Liver (tissue), 8 donors: ENCODE measurements at regions not wholly inside any gene's neighbourhood (a gene's known extent, or its start where the extent isn't known, plus 50 kb on each side); places are given as distances from the start of the nearest gene placed in this dataset.

Experiments used
- DNase-seq: peaks from one replicate; pipeline ENCODE4 v3.0.0-alpha.2; 2017; ENCODE audit warnings: low spot score
- H3K27ac ChIP-seq, 2 donors: one replicate each; pipeline ENCODE4 v1.7.0; 2013; ENCODE audit warnings: inconsistent platforms in 2 of 2, low read length in 2 of 2, control low read depth in 1 of 2, low read depth in 1 of 2, mild to moderate bottlenecking in 1 of 2
- H3K27me3 ChIP-seq, 4 donors: one replicate each; pipeline versions ENCODE4 v1.6.1 to v1.7.0; 2013; ENCODE audit warnings: low read length in 3 of 4, inconsistent platforms in 1 of 4, mild to moderate bottlenecking in 1 of 4, moderate library complexity in 1 of 4; ENCODE audit not compliant: control insufficient read depth in 4 of 4, insufficient read depth in 4 of 4
- H3K36me3 ChIP-seq, 4 donors: one replicate each; pipeline versions ENCODE4 v1.6.1 to v1.7.0; 2013; ENCODE audit warnings: low read length in 3 of 4, mild to moderate bottlenecking in 3 of 4, low read depth in 1 of 4, moderate library complexity in 1 of 4; ENCODE audit not compliant: control insufficient read depth in 4 of 4, insufficient read depth in 3 of 4
- H3K4me1 ChIP-seq, 4 donors: one replicate each; pipeline versions ENCODE4 v1.6.1 to v1.7.0; 2013; ENCODE audit warnings: low read length in 3 of 4, mild to moderate bottlenecking in 3 of 4, moderate library complexity in 1 of 4; ENCODE audit not compliant: control insufficient read depth in 4 of 4, insufficient read depth in 4 of 4
- H3K4me3 ChIP-seq, 3 donors: one replicate each; pipeline versions ENCODE4 v1.6.1 to v1.7.0; 2013; ENCODE audit warnings: low read length in 3 of 3, control low read depth in 1 of 3, low read depth in 1 of 3, mild to moderate bottlenecking in 1 of 3
- H3K9ac ChIP-seq, 2 donors: one replicate each; pipeline ENCODE4 v1.7.0; 2013; ENCODE audit warnings: low read length in 2 of 2, mild to moderate bottlenecking in 2 of 2, moderate library complexity in 2 of 2, control low read depth in 1 of 2, low read depth in 1 of 2
- H3K9me3 ChIP-seq, 4 donors: one replicate each; pipeline versions ENCODE4 v1.6.1 to v1.7.0; 2013; ENCODE audit warnings: low read length in 3 of 4; ENCODE audit not compliant: control insufficient read depth in 4 of 4
- ATF3 ChIP-seq: IDR thresholded peaks from 2 replicates; pipeline ENCODE4 v1.6.1; 2016; ENCODE audit warnings: antibody characterized with exemption
- CTCF ChIP-seq: fragments of 150-350 bp; IDR thresholded peaks from 2 replicates; pipeline ENCODE4 v1.5.1; 2017; ENCODE audit warnings: improper control_type of control experiment, low read depth, low read length; ENCODE audit not compliant: missing input control
- EGR1 ChIP-seq, 2 donors: IDR thresholded peaks; 2 replicates each; pipeline ENCODE4 v1.6.1; 2016 to 2018; ENCODE audit warnings: antibody characterized with exemption in 2 of 2, low read depth in 2 of 2
- FOXA1 ChIP-seq: IDR thresholded peaks from 2 replicates; pipeline ENCODE4 v1.6.1; 2016; ENCODE audit warnings: antibody characterized with exemption
- FOXA2 ChIP-seq: IDR thresholded peaks from 2 replicates; pipeline ENCODE4 v1.6.1; 2016; ENCODE audit warnings: antibody characterized with exemption
- GABPA ChIP-seq, 2 donors: IDR thresholded peaks in 1 of 2; conservative IDR thresholded peaks in 1 of 2; 2 replicates each; pipeline ENCODE4 v1.6.1; 2016; ENCODE audit warnings: antibody characterized with exemption in 2 of 2, mild to moderate bottlenecking in 1 of 2, moderate library complexity in 1 of 2
- HNF4A ChIP-seq, 2 donors: conservative IDR thresholded peaks; 2 replicates each; pipeline ENCODE4 v1.6.1; 2016; ENCODE audit warnings: antibody characterized with exemption in 2 of 2, mild to moderate bottlenecking in 2 of 2
- JUND ChIP-seq, 2 donors: IDR thresholded peaks; 2 replicates each; pipeline ENCODE4 v1.6.1; 2016; ENCODE audit warnings: antibody characterized with exemption in 2 of 2
- MAX ChIP-seq: IDR thresholded peaks from 2 replicates; pipeline ENCODE4 v1.6.1; 2016; ENCODE audit warnings: antibody characterized with exemption
- NR2F2 ChIP-seq: IDR thresholded peaks from 2 replicates; pipeline ENCODE4 v1.6.1; 2016; ENCODE audit warnings: antibody characterized with exemption
- RAD21 ChIP-seq, 2 donors: IDR thresholded peaks; 2 replicates each; pipeline ENCODE4 v1.6.1; 2016; ENCODE audit warnings: antibody characterized with exemption in 2 of 2, mild to moderate bottlenecking in 2 of 2
- RXRA ChIP-seq, 2 donors: IDR thresholded peaks; 2 replicates each; pipeline ENCODE4 v1.6.1; 2017 to 2018; ENCODE audit warnings: antibody characterized with exemption in 2 of 2, mild to moderate bottlenecking in 1 of 2
- SP1 ChIP-seq: IDR thresholded peaks from 2 replicates; pipeline ENCODE4 v1.6.1; 2018; ENCODE audit warnings: antibody characterized with exemption, mild to moderate bottlenecking
- TAF1 ChIP-seq: conservative IDR thresholded peaks from 2 replicates; pipeline ENCODE4 v1.6.1; 2016; ENCODE audit warnings: antibody characterized with exemption, mild to moderate bottlenecking
- YY1 ChIP-seq: IDR thresholded peaks from 2 replicates; pipeline ENCODE4 v1.6.1; 2016; ENCODE audit warnings: antibody characterized with exemption, mild to moderate bottlenecking
- ZBTB33 ChIP-seq: IDR thresholded peaks from 2 replicates; pipeline ENCODE4 v1.6.1; 2016; ENCODE audit warnings: antibody characterized with exemption
- WGBS: extraction: QIAGEN DNeasy Blood & Tissue Kit; methylation state at CpG from one replicate; pipeline ENCODE4 v1.1.7; 2013; 5-methylcytosine and 5-hydroxymethylcytosine counted together
- donor health status: healthy.
- donor health status: healthy.
- donor health status: healthy.
- donor health status: healthy.
- donor health status: healthy.

GRCh38 chr2:184072470-184072869, 525.9 kb upstream of the ZNF804A start:
- Histone ChIP-seq H3K4me3 (no peak overlapping the region), H3K27ac (no peak overlapping the region), H3K36me3 (no peaks in the 10 kb centered on the region), H3K4me1 (no peaks in the 10 kb centered on the region), H3K27me3 (no peaks in the 10 kb centered on the region), H3K9me3 (no peaks in the 10 kb centered on the region), H3K9ac (no peak overlapping the region)
- no peak for DNase-seq
- no peak for TF ChIP-seq JUND (IDR thresholded peaks at IDR 0.05)
- TF ChIP-seq EGR1 (IDR thresholded peaks at IDR 0.05; ENCODE audit: low read depth in 2 of 2): no peak
- TF ChIP-seq TAF1: no peak
- TF ChIP-seq GABPA (IDR thresholded peaks at IDR 0.05 in 1 of 2, conservative IDR thresholded peaks at IDR 0.05 in 1 of 2): no peak
- no peak for TF ChIP-seq YY1
- no peak for TF ChIP-seq RXRA (IDR thresholded peaks at IDR 0.05)
- TF ChIP-seq ZBTB33: no peak
- no peak for TF ChIP-seq ATF3
- TF ChIP-seq MAX: no peak
- TF ChIP-seq SP1: no peak
- no peak for TF ChIP-seq HNF4A (conservative IDR thresholded peaks at IDR 0.05)
- no peak for TF ChIP-seq CTCF
- TF ChIP-seq FOXA2: no peak
- 60% methylated on average over 2 of the region's 2 CpGs for WGBS

- WGBS: 75% methylated on average over 2 of the region's 2 CpGs
- DNase-seq: no peak
These were observed 519.8 kb upstream of the ZNF804A start for GRCh38 chr2:184078496-184078895.

More at GRCh38 chr2:184078496-184078895, 519.8 kb upstream of the ZNF804A start:
- H3K9ac ChIP-seq: no peak overlapping the region
- H3K9me3 ChIP-seq: no peaks in the 10 kb centered on the region
- no peak overlapping the region for H3K27ac ChIP-seq
- no peaks in the 10 kb centered on the region for H3K27me3 ChIP-seq
- H3K4me3 ChIP-seq: no peak overlapping the region
- no peaks in the 10 kb centered on the region for H3K4me1 ChIP-seq
- no peak for TF ChIP-seq MAX
- TF ChIP-seq EGR1 (IDR thresholded peaks at IDR 0.05; ENCODE audit: low read depth in 2 of 2): no peak
- no peak for TF ChIP-seq ATF3
- TF ChIP-seq RAD21 (IDR thresholded peaks at IDR 0.05): no peak
- TF ChIP-seq YY1: no peak
- TF ChIP-seq FOXA1: no peak
- TF ChIP-seq CTCF: no peak
- no peak for TF ChIP-seq JUND (IDR thresholded peaks at IDR 0.05)
- TF ChIP-seq NR2F2: no peak
- TF ChIP-seq ZBTB33: no peak
- TF ChIP-seq FOXA2: no peak
- TF ChIP-seq HNF4A (conservative IDR thresholded peaks at IDR 0.05): no peak
- H3K36me3 ChIP-seq: no peaks in the 10 kb centered on the region
